ENCODE measurements at regions not wholly inside any gene's neighbourhood (a gene's known extent, or its start where the extent isn't known, plus 50 kb on each side); places are given as distances from the start of the nearest gene placed in this dataset.

- DNase-seq = no peak
- WGBS, 2 donors = 65 to 68% methylated on average over 2 of the region's 2 CpGs
- no peak for TF ChIP-seq POLR2A (IDR thresholded peaks at IDR 0.05)
- TF ChIP-seq CTCF (IDR thresholded peaks at IDR 0.05) = no peak
These were observed 1153.0 kb upstream of the TMEM132C start for GRCh38 chr12:127113945-127114344.

GRCh38 chr12:127115468-127116035, 1151.4 kb upstream of the TMEM132C start:
- H3K4me3 ChIP-seq = no peak overlapping the region
- H3K27ac ChIP-seq = no peak overlapping the region
- no peaks in the 10 kb centered on the region for H3K9me3 ChIP-seq
- no peaks in the 10 kb centered on the region for H3K4me1 ChIP-seq
- WGBS, 2 donors = 49 to 56% methylated on average over 4 of the region's 4 CpGs
- H3K27me3 ChIP-seq = peaks cover 0 to 8% (median 0%) of the 10 kb centered on the region in 4 donors
- intact Hi-C loops (cut with DNase I) = no loop called here
- no peak for DNase-seq
- no peaks in the 10 kb centered on the region for H3K36me3 ChIP-seq
- TF ChIP-seq CTCF (IDR thresholded peaks at IDR 0.05) (no peak), POLR2A (IDR thresholded peaks at IDR 0.05) (no peak)

More at GRCh38 chr12:127113945-127114344, 1153.0 kb upstream of the TMEM132C start:
- Histone ChIP-seq H3K36me3 (no peaks in the 10 kb centered on the region), H3K4me3 (no peak overlapping the region), H3K27ac (no peak overlapping the region), H3K4me1 (no peaks in the 10 kb centered on the region), H3K27me3 (peaks cover 0 to 16% (median 0%) of the 10 kb centered on the region in 4 donors), H3K9me3 (no peaks in the 10 kb centered on the region)
- intact Hi-C loops (cut with DNase I) = no loop called here

GRCh38 chr12:127118251-127118650, 1148.7 kb upstream of the TMEM132C start:
- intact Hi-C loops (cut with DNase I) = no loop called here
- Histone ChIP-seq H3K4me3 (no peak overlapping the region), H3K36me3 (no peaks in the 10 kb centered on the region), H3K27ac (no peak overlapping the region), H3K4me1 (no peaks in the 10 kb centered on the region), H3K27me3 (peaks cover 0 to 3% (median 0%) of the 10 kb centered on the region in 4 donors), H3K9me3 (no peaks in the 10 kb centered on the region)
- no peak for DNase-seq
- 73 to 75% methylated on average over 3 of the region's 3 CpGs for WGBS, 2 donors
- TF ChIP-seq CTCF (IDR thresholded peaks at IDR 0.05) (no peak), POLR2A (IDR thresholded peaks at IDR 0.05) (no peak)

GRCh38 chr12:127119600-127120140, 1147.3 kb upstream of the TMEM132C start:
- intact Hi-C loops (cut with DNase I) = no loop called here
- H3K27me3 ChIP-seq = peaks cover 0 to 2% (median 0%) of the 10 kb centered on the region in 4 donors
- no peak for DNase-seq
- H3K36me3 ChIP-seq = no peaks in the 10 kb centered on the region
- no peaks in the 10 kb centered on the region for H3K4me1 ChIP-seq
- WGBS, 2 donors = 60 to 100% methylated on average over 2 of the region's 2 CpGs
- H3K4me3 ChIP-seq = no peak overlapping the region
- H3K9me3 ChIP-seq = no peaks in the 10 kb centered on the region
- no peak for TF ChIP-seq CTCF (IDR thresholded peaks at IDR 0.05)
- no peak overlapping the region for H3K27ac ChIP-seq

- DNase-seq = no peak
- Histone ChIP-seq H3K4me3 (no peak overlapping the region), H3K9me3 (no peaks in the 10 kb centered on the region), H3K4me1 (peaks cover 0 to 7% (median 4%) of the 10 kb centered on the region in 3 donors), H3K27ac (no peak overlapping the region), H3K27me3 (peaks cover 0 to 2% (median 0%) of the 10 kb centered on the region in 4 donors), H3K36me3 (no peaks in the 10 kb centered on the region)
- intact Hi-C loops (cut with DNase I) = no loop called here
- TF ChIP-seq CTCF (IDR thresholded peaks at IDR 0.05) (no peak), POLR2A (IDR thresholded peaks at IDR 0.05) (no peak)
- 91 to 94% methylated on average over 3 of the region's 3 CpGs for WGBS, 2 donors
These were observed 1146.1 kb upstream of the TMEM132C start for GRCh38 chr12:127120851-127121250.
